ENCODE measurements at regions not wholly inside any gene's neighbourhood (a gene's known extent, or its start where the extent isn't known, plus 50 kb on each side); places are given as distances from the start of the nearest gene placed in this dataset.

GRCh38 chr7:3150027-3150426 is 106.4 kb upstream of the CARD11 start:
- no peaks in the 10 kb centered on the region for H3K36me3 ChIP-seq (ENCODE audit: insufficient read depth, low read length)
- no peaks in the 10 kb centered on the region for H3K4me1 ChIP-seq (ENCODE audit: control insufficient read depth, insufficient read depth, low read length, unreplicated experiment)
- no peak overlapping the region for H3K27ac ChIP-seq (ENCODE audit: low read depth, low read length)
- H3K4me3 ChIP-seq (ENCODE audit: low read depth, low read length): no peak overlapping the region
- H3K79me2 ChIP-seq (ENCODE audit: control insufficient read depth, insufficient read depth, low read length, unreplicated experiment): no peaks in the 10 kb centered on the region
- no peaks in the 10 kb centered on the region for H3K27me3 ChIP-seq (ENCODE audit: insufficient read depth, low read length)
- H2AFZ ChIP-seq (ENCODE audit: low read length, unreplicated experiment): no peak overlapping the region

GRCh38 chr7:3151784-3152183 is 108.1 kb upstream of the CARD11 start:
- no peaks in the 10 kb centered on the region for H3K4me1 ChIP-seq (ENCODE audit: control insufficient read depth, insufficient read depth, low read length, unreplicated experiment)
- H3K27me3 ChIP-seq (ENCODE audit: insufficient read depth, low read length): no peaks in the 10 kb centered on the region
- no peak overlapping the region for H3K27ac ChIP-seq (ENCODE audit: low read depth, low read length)
- H3K4me3 ChIP-seq (ENCODE audit: low read depth, low read length): no peak overlapping the region
- no peaks in the 10 kb centered on the region for H3K79me2 ChIP-seq (ENCODE audit: control insufficient read depth, insufficient read depth, low read length, unreplicated experiment)
- H3K36me3 ChIP-seq (ENCODE audit: insufficient read depth, low read length): no peaks in the 10 kb centered on the region
- no peak overlapping the region for H2AFZ ChIP-seq (ENCODE audit: low read length, unreplicated experiment)

- Histone ChIP-seq H3K27me3 (ENCODE audit: insufficient read depth, low read length) (no peaks in the 10 kb centered on the region), H3K79me2 (ENCODE audit: control insufficient read depth, insufficient read depth, low read length, unreplicated experiment) (no peaks in the 10 kb centered on the region), H3K4me3 (ENCODE audit: low read depth, low read length) (no peak overlapping the region), H3K36me3 (ENCODE audit: insufficient read depth, low read length) (no peaks in the 10 kb centered on the region), H3K4me1 (ENCODE audit: control insufficient read depth, insufficient read depth, low read length, unreplicated experiment) (no peaks in the 10 kb centered on the region), H2AFZ (ENCODE audit: low read length, unreplicated experiment) (no peak overlapping the region), H3K27ac (ENCODE audit: low read depth, low read length) (no peak overlapping the region)
These were observed 109.0 kb upstream of the CARD11 start for GRCh38 chr7:3152714-3153113.

- no peak overlapping the region for H2AFZ ChIP-seq (ENCODE audit: low read length, unreplicated experiment)
These were observed 109.5 kb upstream of the CARD11 start for GRCh38 chr7:3153118-3153517.

GRCh38 chr7:3154317-3154716 is 110.7 kb upstream of the CARD11 start:
- Histone ChIP-seq H2AFZ (ENCODE audit: low read length, unreplicated experiment) (no peak overlapping the region), H3K27me3 (ENCODE audit: insufficient read depth, low read length) (no peaks in the 10 kb centered on the region), H3K4me1 (ENCODE audit: control insufficient read depth, insufficient read depth, low read length, unreplicated experiment) (no peaks in the 10 kb centered on the region), H3K36me3 (ENCODE audit: insufficient read depth, low read length) (no peaks in the 10 kb centered on the region), H3K79me2 (ENCODE audit: control insufficient read depth, insufficient read depth, low read length, unreplicated experiment) (no peaks in the 10 kb centered on the region), H3K4me3 (ENCODE audit: low read depth, low read length) (no peak overlapping the region), H3K27ac (ENCODE audit: low read depth, low read length) (no peak overlapping the region)

More at GRCh38 chr7:3153118-3153517, 109.5 kb upstream of the CARD11 start:
- H3K4me1 ChIP-seq (ENCODE audit: control insufficient read depth, insufficient read depth, low read length, unreplicated experiment): no peaks in the 10 kb centered on the region
- H3K4me3 ChIP-seq (ENCODE audit: low read depth, low read length): no peak overlapping the region
- no peaks in the 10 kb centered on the region for H3K36me3 ChIP-seq (ENCODE audit: insufficient read depth, low read length)
- no peak overlapping the region for H3K27ac ChIP-seq (ENCODE audit: low read depth, low read length)
- no peaks in the 10 kb centered on the region for H3K27me3 ChIP-seq (ENCODE audit: insufficient read depth, low read length)
- no peaks in the 10 kb centered on the region for H3K79me2 ChIP-seq (ENCODE audit: control insufficient read depth, insufficient read depth, low read length, unreplicated experiment)

- H3K4me1 ChIP-seq (ENCODE audit: control insufficient read depth, insufficient read depth, low read length, unreplicated experiment): no peaks in the 10 kb centered on the region
- H3K79me2 ChIP-seq (ENCODE audit: control insufficient read depth, insufficient read depth, low read length, unreplicated experiment): no peaks in the 10 kb centered on the region
- no peaks in the 10 kb centered on the region for H3K27me3 ChIP-seq (ENCODE audit: insufficient read depth, low read length)
- no peaks in the 10 kb centered on the region for H3K36me3 ChIP-seq (ENCODE audit: insufficient read depth, low read length)
- H3K27ac ChIP-seq (ENCODE audit: low read depth, low read length): no peak overlapping the region
- no peak overlapping the region for H2AFZ ChIP-seq (ENCODE audit: low read length, unreplicated experiment)
- no peak overlapping the region for H3K4me3 ChIP-seq (ENCODE audit: low read depth, low read length)
These were observed 111.3 kb upstream of the CARD11 start for GRCh38 chr7:3154881-3155494.

GRCh38 chr7:3156508-3156907 is 112.8 kb upstream of the CARD11 start:
- Histone ChIP-seq H3K36me3 (ENCODE audit: insufficient read depth, low read length) (no peaks in the 10 kb centered on the region), H3K79me2 (ENCODE audit: control insufficient read depth, insufficient read depth, low read length, unreplicated experiment) (no peaks in the 10 kb centered on the region), H2AFZ (ENCODE audit: low read length, unreplicated experiment) (no peak overlapping the region), H3K4me1 (ENCODE audit: control insufficient read depth, insufficient read depth, low read length, unreplicated experiment) (no peaks in the 10 kb centered on the region), H3K27me3 (ENCODE audit: insufficient read depth, low read length) (no peaks in the 10 kb centered on the region), H3K27ac (ENCODE audit: low read depth, low read length) (no peak overlapping the region), H3K4me3 (ENCODE audit: low read depth, low read length) (no peak overlapping the region)

- no peaks in the 10 kb centered on the region for H3K4me1 ChIP-seq (ENCODE audit: control insufficient read depth, insufficient read depth, low read length, unreplicated experiment)
- H3K36me3 ChIP-seq (ENCODE audit: insufficient read depth, low read length): no peaks in the 10 kb centered on the region
- H3K79me2 ChIP-seq (ENCODE audit: control insufficient read depth, insufficient read depth, low read length, unreplicated experiment): no peaks in the 10 kb centered on the region
- no peak overlapping the region for H3K4me3 ChIP-seq (ENCODE audit: low read depth, low read length)
- H3K27me3 ChIP-seq (ENCODE audit: insufficient read depth, low read length): no peaks in the 10 kb centered on the region
- no peak overlapping the region for H2AFZ ChIP-seq (ENCODE audit: low read length, unreplicated experiment)
- no peak overlapping the region for H3K27ac ChIP-seq (ENCODE audit: low read depth, low read length)
These were observed 114.1 kb upstream of the CARD11 start for GRCh38 chr7:3157566-3158287.

GRCh38 chr7:3158341-3158760 is 114.7 kb upstream of the CARD11 start:
- Histone ChIP-seq H3K36me3 (ENCODE audit: insufficient read depth, low read length) (no peaks in the 10 kb centered on the region), H3K4me3 (ENCODE audit: low read depth, low read length) (no peak overlapping the region), H3K79me2 (ENCODE audit: control insufficient read depth, insufficient read depth, low read length, unreplicated experiment) (no peaks in the 10 kb centered on the region), H3K27ac (ENCODE audit: low read depth, low read length) (no peak overlapping the region), H2AFZ (ENCODE audit: low read length, unreplicated experiment) (no peak overlapping the region), H3K27me3 (ENCODE audit: insufficient read depth, low read length) (no peaks in the 10 kb centered on the region), H3K4me1 (ENCODE audit: control insufficient read depth, insufficient read depth, low read length, unreplicated experiment) (no peaks in the 10 kb centered on the region)

GRCh38 chr7:3159039-3159438 is 115.4 kb upstream of the CARD11 start:
- H3K79me2 ChIP-seq (ENCODE audit: control insufficient read depth, insufficient read depth, low read length, unreplicated experiment): no peaks in the 10 kb centered on the region
- H2AFZ ChIP-seq (ENCODE audit: low read length, unreplicated experiment): no peak overlapping the region
- H3K36me3 ChIP-seq (ENCODE audit: insufficient read depth, low read length): no peaks in the 10 kb centered on the region
- H3K27ac ChIP-seq (ENCODE audit: low read depth, low read length): no peak overlapping the region
- no peaks in the 10 kb centered on the region for H3K4me1 ChIP-seq (ENCODE audit: control insufficient read depth, insufficient read depth, low read length, unreplicated experiment)
- no peaks in the 10 kb centered on the region for H3K27me3 ChIP-seq (ENCODE audit: insufficient read depth, low read length)
- no peak overlapping the region for H3K4me3 ChIP-seq (ENCODE audit: low read depth, low read length)

GRCh38 chr7:3159445-3159844 is 115.8 kb upstream of the CARD11 start:
- Histone ChIP-seq H3K4me3 (ENCODE audit: low read depth, low read length) (no peak overlapping the region), H3K36me3 (ENCODE audit: insufficient read depth, low read length) (no peaks in the 10 kb centered on the region), H3K4me1 (ENCODE audit: control insufficient read depth, insufficient read depth, low read length, unreplicated experiment) (no peaks in the 10 kb centered on the region), H3K27ac (ENCODE audit: low read depth, low read length) (no peak overlapping the region), H3K27me3 (ENCODE audit: insufficient read depth, low read length) (no peaks in the 10 kb centered on the region), H2AFZ (ENCODE audit: low read length, unreplicated experiment) (no peak overlapping the region), H3K79me2 (ENCODE audit: control insufficient read depth, insufficient read depth, low read length, unreplicated experiment) (no peaks in the 10 kb centered on the region)
